Retinal pigment epithelial cell (primary cell): ENCODE measurements at regions not wholly inside any gene's neighbourhood (a gene's known extent, or its start where the extent isn't known, plus 50 kb on each side); places are given as distances from the start of the nearest gene placed in this dataset.
"Not testable (repeated sequence)": the region's sequence is repeated elsewhere in the genome, so short reads cannot be mapped to it uniquely, and the experiment has no call there.

Experiments
- DNase-seq: peaks from one replicate; pipeline ENCODE4 v3.0.0-alpha.2; 2010; ENCODE audit warnings: low read depth
- H3K4me3 ChIP-seq: 2 replicates; pipeline ENCODE4 v1.5.1; 2011; ENCODE audit warnings: mild to moderate bottlenecking, low read length, control low read depth, moderate library complexity
- TF ChIP-seq, protein P1 (sequence below): conservative IDR thresholded peaks from 2 replicates; pipeline ENCODE4 v1.5.1; 2011; ENCODE audit warnings: low read depth, low read length, control low read depth, inconsistent platforms

DNA sequence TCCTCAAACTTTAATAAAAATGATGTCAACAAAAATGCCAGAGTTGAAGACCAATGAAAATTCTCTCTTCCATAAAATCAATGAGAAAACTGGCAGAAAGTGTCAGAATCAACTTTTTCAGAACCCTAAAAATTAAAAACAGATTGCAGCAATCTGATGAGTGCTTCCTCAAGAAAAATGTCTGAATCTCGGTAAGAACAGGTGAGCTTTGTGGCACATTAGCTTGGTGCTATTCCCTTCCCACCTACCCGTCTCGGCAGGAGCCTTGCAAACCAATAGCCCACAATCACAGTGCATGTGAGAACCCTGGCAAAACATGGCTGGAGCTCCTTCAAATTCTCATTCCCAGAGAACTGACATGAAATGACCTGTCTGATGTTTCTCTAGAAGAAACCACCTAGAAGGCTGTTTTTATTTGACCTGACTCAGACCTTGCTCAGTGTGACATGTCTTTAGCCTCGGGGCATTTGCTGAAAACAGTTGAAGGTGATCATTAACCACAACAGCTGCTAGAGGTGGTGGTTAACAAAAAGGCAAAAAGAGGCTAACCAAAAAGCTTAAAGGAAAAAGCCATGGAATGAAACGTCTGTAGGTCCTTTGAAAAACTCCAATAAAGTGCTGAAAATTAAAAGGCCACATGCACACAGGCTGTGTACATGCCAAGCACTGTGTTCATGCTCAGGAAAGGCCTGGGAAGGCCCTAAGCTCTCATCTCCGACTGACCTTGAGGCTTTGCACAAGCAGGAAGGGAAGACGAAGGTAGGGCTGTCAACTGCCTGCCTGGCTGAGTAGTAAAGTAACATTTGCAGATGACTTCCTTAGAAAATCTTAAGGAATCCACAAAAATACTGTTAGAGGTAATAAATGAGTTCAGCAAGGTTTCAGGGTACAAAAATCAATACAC lies 253.0 kb upstream of the NSMCE3 start:
- TF ChIP-seq, protein P1, sequence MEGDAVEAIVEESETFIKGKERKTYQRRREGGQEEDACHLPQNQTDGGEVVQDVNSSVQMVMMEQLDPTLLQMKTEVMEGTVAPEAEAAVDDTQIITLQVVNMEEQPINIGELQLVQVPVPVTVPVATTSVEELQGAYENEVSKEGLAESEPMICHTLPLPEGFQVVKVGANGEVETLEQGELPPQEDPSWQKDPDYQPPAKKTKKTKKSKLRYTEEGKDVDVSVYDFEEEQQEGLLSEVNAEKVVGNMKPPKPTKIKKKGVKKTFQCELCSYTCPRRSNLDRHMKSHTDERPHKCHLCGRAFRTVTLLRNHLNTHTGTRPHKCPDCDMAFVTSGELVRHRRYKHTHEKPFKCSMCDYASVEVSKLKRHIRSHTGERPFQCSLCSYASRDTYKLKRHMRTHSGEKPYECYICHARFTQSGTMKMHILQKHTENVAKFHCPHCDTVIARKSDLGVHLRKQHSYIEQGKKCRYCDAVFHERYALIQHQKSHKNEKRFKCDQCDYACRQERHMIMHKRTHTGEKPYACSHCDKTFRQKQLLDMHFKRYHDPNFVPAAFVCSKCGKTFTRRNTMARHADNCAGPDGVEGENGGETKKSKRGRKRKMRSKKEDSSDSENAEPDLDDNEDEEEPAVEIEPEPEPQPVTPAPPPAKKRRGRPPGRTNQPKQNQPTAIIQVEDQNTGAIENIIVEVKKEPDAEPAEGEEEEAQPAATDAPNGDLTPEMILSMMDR, result no peak
- H3K4me3 ChIP-seq, result no peak overlapping the region
- no peak for DNase-seq

DNA sequence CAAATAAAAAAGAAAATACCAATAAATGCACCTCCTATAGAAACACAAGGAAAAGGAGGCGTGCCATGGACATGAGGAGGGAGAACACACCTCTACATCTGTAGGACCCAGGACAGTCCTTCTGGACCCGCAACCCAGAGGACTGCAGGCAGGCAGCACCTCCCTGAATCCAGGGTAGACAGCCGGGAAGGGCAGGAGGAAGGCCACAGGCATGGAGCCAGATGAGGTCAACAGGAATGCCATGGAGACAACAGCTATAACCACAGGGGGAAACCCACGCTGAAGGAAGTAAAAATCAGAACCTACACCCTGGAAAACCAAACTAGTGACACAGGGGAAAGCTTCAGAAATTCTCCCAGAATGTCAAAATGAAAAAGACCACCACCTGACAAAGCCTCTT lies 248.8 kb upstream of the NSMCE3 start:
- no peak overlapping the region for H3K4me3 ChIP-seq
- TF ChIP-seq, protein P1, result no peak
- DNase-seq, result no peak

DNA sequence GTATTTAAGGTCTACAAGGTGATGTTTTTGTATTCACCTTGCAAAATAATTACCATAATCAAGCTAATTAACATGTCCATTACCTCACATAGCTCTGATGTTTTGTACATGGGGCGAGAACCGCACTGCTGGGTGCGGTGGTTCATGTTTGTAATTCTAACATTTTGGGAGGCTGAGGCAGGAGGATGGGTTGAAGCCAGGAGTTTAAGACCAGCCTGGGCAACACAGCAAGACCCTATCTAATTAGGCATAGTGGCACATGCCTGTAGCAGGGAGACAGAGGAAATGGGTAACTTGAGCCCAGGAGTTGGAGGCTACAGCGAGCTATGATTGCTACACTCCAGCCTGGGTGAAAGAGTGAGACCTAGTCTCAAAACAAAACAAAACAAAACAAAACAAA lies 248.2 kb upstream of the NSMCE3 start:
- TF ChIP-seq, protein P1, result no peak
- no peak for DNase-seq

DNA sequence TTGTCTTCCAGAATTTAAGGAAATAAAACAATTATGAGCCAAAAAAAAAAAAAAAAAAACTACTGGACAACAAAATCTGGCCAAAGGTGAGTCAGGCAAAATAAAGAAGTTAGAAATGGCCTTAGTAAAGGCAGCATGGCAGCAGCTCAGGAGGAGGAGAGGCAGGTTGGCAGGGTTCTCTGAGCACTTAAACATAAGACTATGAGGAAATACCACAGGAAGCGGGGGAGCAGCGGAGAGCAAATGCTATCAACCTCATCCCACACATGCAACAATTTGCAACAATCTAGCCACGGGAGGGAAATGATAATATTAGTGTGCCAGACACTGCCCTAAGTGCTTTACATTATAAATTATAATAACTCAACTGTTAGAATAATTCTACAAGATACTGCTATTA lies 247.3 kb upstream of the NSMCE3 start:
- DNase-seq, result no peak
- TF ChIP-seq, protein P1, result no peak
- H3K4me3 ChIP-seq, result no peak overlapping the region

More for the DNA sequence above, 248.2 kb upstream of the NSMCE3 start:
- no peak overlapping the region for H3K4me3 ChIP-seq

DNA sequence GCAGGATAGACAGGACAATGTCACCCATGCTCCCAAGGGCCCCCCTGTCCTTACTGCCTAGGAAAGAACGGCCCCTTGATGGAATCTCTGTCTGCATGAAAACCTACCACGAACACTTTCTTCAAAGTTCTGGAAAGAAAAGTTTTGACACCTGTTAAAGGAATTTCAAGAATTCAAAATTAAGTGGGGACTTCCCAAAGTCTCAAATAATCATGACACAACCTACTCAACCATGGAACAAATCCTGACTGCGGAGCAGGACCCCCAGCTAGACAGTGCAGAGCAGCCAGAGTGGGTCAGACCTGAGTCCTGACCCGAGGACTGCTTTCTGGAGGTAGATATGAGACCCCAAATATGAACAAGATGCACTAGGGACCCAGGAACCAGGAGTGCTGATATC lies 245.3 kb upstream of the NSMCE3 start:
- DNase-seq, result no peak
- no peak overlapping the region for H3K4me3 ChIP-seq
- TF ChIP-seq, protein P1, result no peak

DNA sequence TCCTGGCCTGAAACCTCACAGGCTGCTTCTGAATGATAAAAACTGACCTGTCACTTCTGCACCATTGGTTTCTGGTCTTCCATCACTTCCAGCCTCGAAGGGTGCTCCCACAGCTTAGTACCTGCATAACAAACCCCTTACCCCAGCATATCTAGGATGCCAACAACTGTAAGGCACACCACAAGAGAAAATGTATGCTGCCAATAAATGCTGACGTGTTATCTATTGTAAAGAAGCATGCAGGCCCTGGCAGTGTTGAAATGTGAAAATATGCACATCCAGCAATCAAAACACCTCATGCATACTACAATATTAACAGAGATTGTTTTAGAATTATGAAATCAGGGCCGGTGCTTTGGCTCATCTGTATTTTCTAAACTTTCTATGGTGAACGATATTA lies 242.0 kb upstream of the NSMCE3 start:
- TF ChIP-seq, protein P1, result no peak

DNA sequence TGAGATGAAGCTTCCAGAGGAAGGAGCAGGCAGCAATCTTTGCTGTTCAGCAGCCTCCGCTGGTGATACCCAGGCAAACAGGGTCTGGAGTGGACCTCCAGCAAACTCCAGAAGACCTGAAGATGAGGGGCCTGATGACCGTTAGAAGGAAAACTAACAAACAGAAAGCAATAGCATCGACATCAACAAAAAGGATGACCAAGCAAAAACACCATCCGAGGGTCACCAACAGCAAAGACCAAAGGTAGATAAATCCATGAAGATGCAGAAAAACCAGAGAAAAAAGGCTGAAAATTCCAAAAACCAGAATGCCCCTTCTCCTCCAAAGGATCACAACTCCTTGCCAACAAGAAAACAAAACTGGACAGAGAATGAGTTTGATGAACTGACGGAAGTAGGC lies 235.9 kb upstream of the NSMCE3 start:
- not testable (repeated sequence) for H3K4me3 ChIP-seq, DNase-seq

More for the DNA sequence above, 242.0 kb upstream of the NSMCE3 start:
- no peak for DNase-seq
- no peak overlapping the region for H3K4me3 ChIP-seq
